CD14-positive monocyte (primary cell): ENCODE measurements at regions not wholly inside any gene's neighbourhood (a gene's known extent, or its start where the extent isn't known, plus 50 kb on each side); places are given as distances from the start of the nearest gene placed in this dataset.

Experiments
- DNase-seq, 3 donors: peaks; one replicate each; pipeline ENCODE4 v3.0.0-alpha.2; 2011 to 2022
- H2AFZ ChIP-seq: 2 replicates; pipeline ENCODE4 v1.6.0; 2012; ENCODE audit warnings: mild to moderate bottlenecking, low read depth, low read length, inconsistent platforms; ENCODE audit not compliant: insufficient read depth, poor library complexity, severe bottlenecking
- H3K27ac ChIP-seq, 2 donors: 1 replicate in 1 of 2; 2 replicates in 1 of 2; pipeline ENCODE4 v1.5.1; 2012 to 2013; ENCODE audit warnings: low read length in 2 of 2, control low read depth in 1 of 2, inconsistent platforms in 1 of 2, low read depth in 1 of 2, mild to moderate bottlenecking in 1 of 2
- H3K27me3 ChIP-seq, 2 donors: one replicate each; pipeline versions ENCODE4 v1.6.0 to v1.6.1; 2011 to 2013; ENCODE audit warnings: low read length in 2 of 2; ENCODE audit not compliant: control insufficient read depth in 2 of 2, insufficient read depth in 2 of 2
- H3K36me3 ChIP-seq, 2 donors: replicated peaks in 1 of 2; 1 replicate in 1 of 2; 2 replicates in 1 of 2; pipeline versions ENCODE4 v1.5.1 to v1.6.1; 2012 to 2013; ENCODE audit warnings: low read length in 2 of 2, control low read depth in 1 of 2, inconsistent platforms in 1 of 2, mild to moderate bottlenecking in 1 of 2; ENCODE audit not compliant: insufficient read depth in 2 of 2, control insufficient read depth in 1 of 2
- H3K4me1 ChIP-seq, 2 donors: 1 replicate in 1 of 2; 2 replicates in 1 of 2; pipeline versions ENCODE4 v1.5.1 to v1.6.1; 2012 to 2013; ENCODE audit warnings: low read length in 2 of 2, control low read depth in 1 of 2, inconsistent platforms in 1 of 2, mild to moderate bottlenecking in 1 of 2, moderate library complexity in 1 of 2; ENCODE audit not compliant: insufficient read depth in 2 of 2, control insufficient read depth in 1 of 2
- H3K4me2 ChIP-seq: replicated peaks from 2 replicates; pipeline ENCODE3; 2012; ENCODE audit warnings: low read length, moderate library complexity, mild to moderate bottlenecking; ENCODE audit not compliant: poor library complexity, severe bottlenecking; ENCODE audit errors: extremely low read depth
- H3K4me3 ChIP-seq, 3 experiments: fragments of 200-600 bp in 1 of 3; sonication (generic) in 1 of 3; replicated peaks in 1 of 3; 1 replicate in 2 of 3; 2 replicates in 1 of 3; pipeline ENCODE4 v1.5.1; 2011 to 2013; ENCODE audit warnings: low read length in 3 of 3, mild to moderate bottlenecking in 3 of 3, control low read depth in 2 of 3, low read depth in 2 of 3, inconsistent platforms in 1 of 3, moderate library complexity in 1 of 3
- H3K79me2 ChIP-seq: 2 replicates; pipeline ENCODE4 v1.6.0; 2012; ENCODE audit warnings: mild to moderate bottlenecking, control low read depth, inconsistent platforms, low read length, moderate library complexity; ENCODE audit not compliant: insufficient read depth
- H3K9ac ChIP-seq: 2 replicates; pipeline ENCODE4 v1.6.0; 2017; ENCODE audit warnings: low read length, mild to moderate bottlenecking; ENCODE audit not compliant: insufficient read depth, poor library complexity, severe bottlenecking
- H3K9me3 ChIP-seq, 2 donors: replicated peaks in 1 of 2; 1 replicate in 1 of 2; 2 replicates in 1 of 2; pipeline versions ENCODE4 v1.5.1 to v1.6.1; 2012 to 2013; ENCODE audit warnings: low read length in 2 of 2, control low read depth in 1 of 2; ENCODE audit not compliant: control insufficient read depth in 1 of 2, insufficient read depth in 1 of 2
- H4K20me1 ChIP-seq: 2 replicates; pipeline ENCODE4 v1.6.0; 2012; ENCODE audit warnings: mild to moderate bottlenecking, low read length, control low read depth, moderate library complexity; ENCODE audit not compliant: insufficient read depth
- H3K27ac Mint-ChIP-seq, 7 donors: one replicate each; pipeline ENCODE4 v1.8.0; 2020; ENCODE audit warnings: mild to moderate bottlenecking in 7 of 7, mixed read lengths in 7 of 7, moderate library complexity in 6 of 7, inconsistent platforms in 2 of 7
- H3K27me3 Mint-ChIP-seq, 3 donors: one replicate each; pipeline ENCODE4 v1.8.0; 2021 to 2022; ENCODE audit warnings: low read depth in 3 of 3, mild to moderate bottlenecking in 3 of 3, mixed read lengths in 3 of 3, moderate library complexity in 3 of 3, inconsistent platforms in 1 of 3
- H3K36me3 Mint-ChIP-seq, 2 donors: one replicate each; pipeline ENCODE4 v1.8.0; 2020; ENCODE audit warnings: mixed read lengths in 2 of 2, inconsistent platforms in 1 of 2, mild to moderate bottlenecking in 1 of 2
- H3K4me1 Mint-ChIP-seq: one replicate; pipeline ENCODE4 v1.8.0; 2020; ENCODE audit warnings: mild to moderate bottlenecking, mixed read lengths
- H3K4me3 Mint-ChIP-seq, 2 donors: one replicate each; pipeline ENCODE4 v1.8.0; 2020; ENCODE audit warnings: mild to moderate bottlenecking in 2 of 2, mixed read lengths in 2 of 2, moderate library complexity in 1 of 2
- H3K9me3 Mint-ChIP-seq, 7 donors: one replicate each; pipeline ENCODE4 v1.8.0; 2020 to 2022; ENCODE audit warnings: mixed read lengths in 7 of 7, mild to moderate bottlenecking in 6 of 7, moderate library complexity in 6 of 7, inconsistent platforms in 2 of 7
- CTCF ChIP-seq: fragments of 200-600 bp; IDR thresholded peaks from one replicate; pipeline ENCODE4 v1.8.0; 2022; ENCODE audit warnings: antibody characterized with exemption, mild to moderate bottlenecking
- WGBS: methylation state at CpG from one replicate; pipeline ENCODE4 v1.1.5; 2013; ENCODE audit warnings: missing lambda C conversion rate; ENCODE audit not compliant: insufficient coverage; 5-methylcytosine and 5-hydroxymethylcytosine counted together
- intact Hi-C, 2 donors: fragments of 100-400 bp; cut with micrococcal nuclease; formaldehyde crosslinking; loops; one replicate each; pipeline versions ENCODE4 v1.15.0 to v1.15.1; 2023

DNA sequence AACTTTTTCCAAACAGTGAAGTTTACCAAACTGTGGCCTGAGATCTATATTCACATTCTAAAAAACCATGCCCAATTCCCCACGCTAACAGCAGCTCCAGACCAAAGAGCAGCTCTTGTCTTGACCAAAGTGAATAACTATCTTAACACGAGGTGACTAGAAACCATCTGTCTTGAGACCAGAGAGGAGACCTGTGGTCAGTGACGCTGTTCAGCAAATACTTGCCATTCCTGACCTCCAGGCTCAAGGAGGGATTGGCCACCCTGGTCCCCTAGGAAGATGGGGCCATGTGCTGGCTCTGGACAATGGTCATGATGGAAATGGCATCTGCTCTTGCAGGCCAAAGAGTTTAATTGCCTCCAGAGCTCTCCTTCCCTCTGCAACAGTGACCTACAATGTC, 104.4 kb upstream of the CD93 start:
- Mint-ChIP-seq H3K4me3 (no peak overlapping the region), H3K27me3 (no peaks in the 10 kb centered on the region), H3K9me3 (peaks cover 0 to 4% (median 0%) of the 10 kb centered on the region in 7 donors), H3K36me3 (peaks cover 2 to 3% of the 10 kb centered on the region in 2 donors), H3K27ac (peak overlapping the region in 1 of 7 donors; percentile 33), H3K4me1 (peaks cover 35% of the 10 kb centered on the region)
- intact Hi-C loops: loop anchor here in 1 of 2 donors (5.0 kb wide), 2 partner anchors 33 to 37 kb away; no protein-coding TSS in a partner anchor
- H3K4me2 ChIP-seq: no peak overlapping the region
- H3K9me3 ChIP-seq: no peaks in the 10 kb centered on the region
- H3K79me2 ChIP-seq: no peaks in the 10 kb centered on the region
- H4K20me1 ChIP-seq: no peaks in the 10 kb centered on the region
- H3K27me3 ChIP-seq: no peaks in the 10 kb centered on the region
- H3K27ac ChIP-seq: no peak overlapping the region
- H3K4me3 ChIP-seq: no peak overlapping the region
- no peak for TF ChIP-seq CTCF
- no peak overlapping the region for H3K9ac ChIP-seq
- no peak overlapping the region for H2AFZ ChIP-seq
- H3K36me3 ChIP-seq: no peaks in the 10 kb centered on the region
- H3K4me1 ChIP-seq: peaks cover 30 to 32% of the 10 kb centered on the region in 2 donors
- no peak for DNase-seq
- 100% methylated on average over 3 of the region's 3 CpGs for WGBS

DNA sequence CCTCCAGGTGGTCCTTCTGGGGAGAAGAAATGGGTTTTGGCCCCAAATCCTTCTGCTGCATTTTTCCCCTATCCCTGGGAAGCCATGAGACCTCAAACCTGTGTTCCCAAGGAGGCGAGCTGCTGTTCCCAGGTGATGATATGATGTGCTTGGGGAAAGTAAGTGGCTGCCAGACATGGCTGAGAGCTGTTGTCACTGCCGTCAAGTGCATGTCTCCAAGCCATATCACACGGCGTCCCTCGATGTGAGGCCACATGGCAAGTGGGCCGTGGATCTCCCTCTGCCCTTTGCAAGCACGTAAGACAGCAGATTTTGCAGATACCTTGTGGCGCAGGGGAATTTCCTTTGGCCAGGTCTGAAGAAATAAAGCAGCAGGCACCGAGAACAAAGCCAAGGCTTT, 103.7 kb upstream of the CD93 start:
- DNase-seq: no peak
- H3K27ac Mint-ChIP-seq: peak overlapping the region in 2 of 7 donors; percentile 20 to 62
- peaks cover 29% of the 10 kb centered on the region for H3K4me1 Mint-ChIP-seq
- Histone ChIP-seq H2AFZ (no peak overlapping the region), H3K36me3 (no peaks in the 10 kb centered on the region), H4K20me1 (no peaks in the 10 kb centered on the region), H3K27ac (no peak overlapping the region), H3K4me1 (peaks cover 23 to 30% of the 10 kb centered on the region in 2 donors), H3K4me3 (no peak overlapping the region), H3K4me2 (no peak overlapping the region), H3K9ac (no peak overlapping the region), H3K27me3 (no peaks in the 10 kb centered on the region), H3K79me2 (no peaks in the 10 kb centered on the region), H3K9me3 (no peaks in the 10 kb centered on the region)
- H3K9me3 Mint-ChIP-seq: peaks cover 0 to 4% (median 0%) of the 10 kb centered on the region in 7 donors
- TF ChIP-seq CTCF: no peak
- H3K4me3 Mint-ChIP-seq: no peak overlapping the region
- intact Hi-C loops: loop anchor here (5.0 kb wide), 2 partner anchors 33 to 37 kb away; no protein-coding TSS in a partner anchor
- WGBS: 93% methylated on average over 8 of the region's 9 CpGs
- no peaks in the 10 kb centered on the region for H3K27me3 Mint-ChIP-seq
- peaks cover 2 to 3% of the 10 kb centered on the region in 2 donors for H3K36me3 Mint-ChIP-seq
